ENCODE measurements at regions not wholly inside any gene's neighbourhood (a gene's known extent, or its start where the extent isn't known, plus 50 kb on each side); places are given as distances from the start of the nearest gene placed in this dataset.

- DNase-seq: no peak
Measured at GRCh38 chr3:180287703-180288102, 251.0 kb upstream of the PEX5L start.

DNA sequence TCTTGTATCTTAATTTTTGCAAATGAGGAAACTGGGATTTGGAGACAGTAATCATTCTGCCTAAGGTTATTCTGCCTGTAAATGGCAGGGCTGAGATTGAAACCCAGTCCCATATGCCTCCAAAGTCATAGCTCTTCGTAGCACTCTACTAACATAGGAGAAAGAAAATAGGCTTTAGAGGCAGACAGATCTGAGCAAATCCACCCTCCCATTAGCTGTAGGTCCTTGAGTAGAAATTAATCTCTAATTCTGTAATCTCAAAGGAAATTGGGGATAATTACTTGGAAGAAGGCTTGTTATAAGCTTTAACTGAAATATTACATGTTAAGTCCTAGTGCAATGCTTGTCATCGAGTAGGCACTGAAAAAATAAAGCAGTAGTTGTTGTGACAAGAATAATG is 252.1 kb upstream of the PEX5L start:
- DNase-seq: no peak

GRCh38 chr3:180290300-180290699 is 253.6 kb upstream of the PEX5L start:
- peak in 1 of 5 experiments; percentile 75 for DNase-seq

DNA sequence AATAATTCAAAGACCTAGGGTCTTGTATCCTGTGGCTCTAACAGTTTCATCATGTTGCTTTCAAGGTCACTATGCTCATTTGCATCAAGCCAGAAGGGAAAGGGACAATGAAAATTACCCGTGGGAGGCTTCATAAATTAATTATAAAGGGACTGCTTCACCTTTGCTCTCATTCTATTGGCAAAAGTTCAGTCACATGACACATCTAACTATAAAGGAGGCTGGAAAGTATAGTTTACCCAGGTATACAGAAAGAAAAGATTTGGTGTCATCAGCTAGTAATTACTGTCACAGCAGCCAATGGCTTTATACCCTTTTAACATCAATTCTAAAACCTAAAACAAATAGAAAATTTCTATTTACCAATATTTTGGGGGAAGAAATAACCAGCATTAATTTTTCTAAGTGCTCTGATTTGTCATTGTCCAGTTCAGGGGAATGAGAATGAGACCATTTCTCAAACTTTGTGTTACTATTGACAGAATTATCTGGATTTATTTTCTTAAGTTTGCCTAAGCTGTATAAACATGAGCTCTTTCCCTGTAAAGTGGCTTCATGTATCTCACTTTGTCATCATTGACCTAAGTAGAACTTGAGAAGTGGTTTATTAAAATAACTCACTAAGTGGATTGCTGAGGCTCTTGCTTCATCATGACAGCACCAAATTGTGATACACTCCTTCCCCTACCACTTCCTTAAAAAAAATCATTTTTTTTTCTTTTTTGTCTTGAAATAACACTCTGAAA is 257.7 kb upstream of the PEX5L start:
- DNase-seq: peak in 1 of 5 experiments; percentile 30

- DNase-seq: no peak
Measured at GRCh38 chr3:180295811-180296210, 259.1 kb upstream of the PEX5L start.

- no peak for DNase-seq
Measured at GRCh38 chr3:180296971-180297370, 260.2 kb upstream of the PEX5L start.

GRCh38 chr3:180306155-180306554 is 269.4 kb upstream of the PEX5L start:
- DNase-seq: no peak

DNA sequence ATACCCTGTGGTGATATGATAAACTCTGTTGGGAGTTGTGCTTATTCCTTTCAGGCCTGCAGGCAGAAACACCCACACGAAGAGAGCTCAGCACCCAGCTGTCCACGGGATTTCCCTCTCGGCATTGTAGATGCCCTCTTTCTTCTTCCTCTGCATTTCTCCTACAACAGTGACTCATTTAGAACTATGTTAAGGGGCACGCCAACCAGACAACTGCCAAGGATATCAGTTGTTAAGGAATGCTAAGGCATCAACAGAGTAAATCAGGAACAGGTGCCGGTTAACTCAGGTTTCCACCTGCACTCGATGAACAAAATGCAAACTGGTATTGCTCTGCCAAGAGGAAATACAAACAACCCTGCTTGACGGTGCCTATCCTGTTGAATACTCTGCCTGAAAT is 270.0 kb upstream of the PEX5L start:
- no peak for DNase-seq

GRCh38 chr3:180311242-180311641 is 274.5 kb upstream of the PEX5L start:
- no peak for DNase-seq

DNA sequence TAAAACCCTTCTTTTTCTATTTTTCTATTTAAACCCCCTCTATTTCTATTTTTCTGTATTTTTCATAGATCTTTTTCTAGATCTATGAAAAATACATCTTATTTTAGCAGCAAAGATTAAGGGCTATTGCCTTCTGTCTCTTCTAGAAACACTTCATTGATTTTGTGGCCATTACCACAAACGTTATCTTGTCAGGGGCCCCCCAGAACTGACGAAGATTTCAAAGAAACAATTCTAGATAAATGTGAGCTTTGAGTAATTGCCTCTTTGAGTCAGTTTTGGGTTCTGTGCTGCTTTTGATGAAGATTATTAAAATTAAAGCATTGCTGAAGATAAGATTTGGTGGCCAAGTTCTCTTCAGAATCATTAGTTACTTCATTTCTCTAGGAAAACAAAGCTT is 279.6 kb upstream of the PEX5L start:
- peak in 1 of 5 experiments; percentile 82 for DNase-seq

- no peak for DNase-seq
Measured at GRCh38 chr3:180319461-180319860, 282.5 kb upstream of the TTC14 start.

- DNase-seq: peak in 1 of 5 experiments; percentile 56
Measured at GRCh38 chr3:180320631-180321030, 281.3 kb upstream of the TTC14 start.

DNA sequence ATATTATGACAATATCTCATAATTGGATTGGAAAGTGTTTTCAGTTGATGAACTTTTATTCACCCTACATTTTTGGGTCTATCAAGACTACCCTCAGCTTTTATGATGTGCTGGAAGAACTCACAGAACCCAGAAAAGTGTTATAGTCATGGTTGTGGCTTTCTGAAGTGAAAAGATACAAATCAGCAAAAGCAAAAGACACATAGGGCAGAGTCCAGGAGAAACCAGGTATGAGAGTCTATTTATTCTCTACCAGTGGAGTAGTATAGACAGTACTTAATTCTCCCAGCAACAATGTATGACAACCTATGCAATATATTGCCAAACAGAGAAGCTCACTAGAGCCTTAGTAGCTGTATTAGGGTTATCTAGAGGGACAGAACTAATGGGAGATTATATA is 280.4 kb upstream of the TTC14 start:
- DNase-seq: peak in 1 of 5 experiments; percentile 52

- no peak for DNase-seq
Measured at GRCh38 chr3:180322829-180323228, 279.1 kb upstream of the TTC14 start.

- no peak for DNase-seq
Measured at GRCh38 chr3:180324791-180325190, 277.2 kb upstream of the TTC14 start.

DNA sequence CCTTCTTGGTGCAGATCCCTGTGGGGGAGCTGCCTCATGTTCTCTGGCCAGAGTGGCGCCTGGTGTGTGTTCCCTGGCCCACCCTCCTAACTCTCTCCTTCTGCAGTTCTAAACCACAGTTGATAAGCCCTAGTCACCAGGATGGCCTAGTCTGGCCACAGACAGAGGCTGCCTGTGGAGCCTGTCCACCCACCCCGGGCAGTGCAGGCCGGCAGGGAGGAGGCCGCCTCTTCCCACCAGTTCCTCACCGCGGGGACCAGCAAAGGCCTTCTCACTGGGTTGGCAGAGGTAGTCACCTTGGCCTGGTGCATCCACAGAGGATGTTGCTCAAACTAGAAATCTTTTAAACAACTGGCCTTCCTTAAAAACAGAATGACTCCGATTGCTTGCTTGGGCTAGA is 276.4 kb upstream of the TTC14 start:
- DNase-seq: no peak

DNA sequence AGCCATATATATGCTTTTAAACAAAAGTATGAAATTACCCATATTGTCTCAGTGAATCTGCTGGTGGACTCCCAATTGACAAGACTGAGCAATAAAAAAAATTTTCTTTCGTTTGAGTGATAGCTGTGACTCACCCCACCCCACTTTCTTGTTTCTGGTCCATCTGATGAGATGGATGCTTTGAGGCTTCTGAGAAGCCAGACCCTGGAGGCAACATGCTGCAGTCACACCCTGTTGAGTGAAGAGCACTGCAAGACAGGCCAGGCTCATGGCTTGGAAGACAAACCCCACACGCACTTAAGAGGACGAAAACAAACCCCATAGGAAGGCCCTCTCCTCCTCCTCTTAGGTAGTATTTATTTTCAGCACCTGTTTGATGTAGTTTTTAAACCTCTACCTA is 276.0 kb upstream of the TTC14 start:
- DNase-seq: peak in 1 of 5 experiments; percentile 74

DNA sequence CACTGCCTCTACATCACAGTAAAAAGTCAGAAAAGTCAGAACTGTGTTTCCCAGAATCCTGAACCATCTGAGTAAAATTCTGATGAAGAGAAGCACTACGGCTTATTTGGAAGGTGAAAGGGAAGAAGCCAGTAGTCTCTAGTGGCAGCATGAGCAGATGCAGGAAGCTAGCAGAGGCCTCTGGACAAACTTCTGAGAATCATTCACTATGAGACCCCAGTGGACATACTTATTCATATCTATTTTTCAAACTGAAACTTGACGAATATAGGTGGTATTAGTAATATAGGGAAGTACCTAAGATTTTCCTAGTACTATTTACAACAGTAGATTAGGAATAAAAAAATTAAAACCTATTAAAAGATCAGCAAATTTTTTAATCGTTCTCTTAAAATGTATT is 272.8 kb upstream of the TTC14 start:
- DNase-seq: peak in 1 of 5 experiments; percentile 50

DNA sequence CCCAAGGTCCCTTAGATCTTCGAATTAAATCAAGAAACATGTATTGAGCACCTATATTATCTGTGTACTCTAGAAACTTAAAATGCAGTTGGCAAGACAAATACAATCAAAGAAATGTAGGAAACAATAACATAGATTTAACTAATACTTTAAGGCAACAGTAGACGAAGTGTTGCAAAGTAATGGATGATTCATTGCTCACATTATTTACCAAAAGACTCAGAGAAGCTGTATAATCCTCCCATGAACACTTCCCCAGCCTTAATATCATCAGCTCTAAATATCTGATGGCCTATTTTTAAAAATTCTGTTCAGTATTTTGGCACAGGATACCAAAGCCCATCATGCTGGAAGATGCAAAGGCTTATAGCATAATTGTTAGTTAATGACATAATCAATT is 272.1 kb upstream of the TTC14 start:
- DNase-seq: no peak

- no peak for DNase-seq
Measured at GRCh38 chr3:180330440-180330839, 271.5 kb upstream of the TTC14 start.

DNA sequence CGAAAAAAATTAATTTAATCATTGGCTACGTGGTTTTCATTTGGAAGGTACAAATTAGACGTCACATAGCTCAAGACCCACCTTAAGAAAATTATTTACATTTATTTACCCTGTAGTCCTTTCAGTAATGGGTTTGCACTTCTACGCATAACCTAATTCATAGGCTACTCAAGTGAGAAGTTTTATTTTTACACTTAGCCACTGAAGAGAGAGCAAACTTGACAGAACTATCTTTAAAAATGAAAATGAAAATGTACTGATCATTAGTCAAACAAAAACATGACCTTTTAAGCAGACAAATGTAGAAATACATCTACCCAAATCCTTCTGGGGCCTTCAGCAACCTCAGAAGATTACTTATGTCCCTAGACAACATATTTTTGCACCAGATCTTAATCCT is 269.4 kb upstream of the TTC14 start:
- no peak for DNase-seq

GRCh38 chr3:180335050-180335449 is 266.9 kb upstream of the TTC14 start:
- no peak for DNase-seq

DNA sequence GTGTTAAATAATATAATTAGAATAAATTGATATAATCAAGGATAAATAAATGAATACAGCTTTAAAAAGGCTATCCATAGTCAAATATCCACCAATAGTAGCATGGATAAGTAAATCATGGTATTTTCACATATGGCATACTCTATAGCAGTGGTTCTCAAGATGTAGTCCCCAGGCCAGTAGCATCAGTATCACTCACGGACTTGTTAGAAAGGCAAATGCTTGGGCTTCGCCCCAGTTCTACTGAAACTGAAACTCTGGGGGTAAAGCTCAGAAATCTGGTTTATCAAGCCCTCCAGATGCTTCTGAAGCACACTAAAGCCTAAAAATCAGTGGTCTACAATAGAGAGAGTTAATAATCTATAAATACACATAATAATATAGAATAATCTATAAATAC is 261.6 kb upstream of the TTC14 start:
- DNase-seq: no peak

- DNase-seq: no peak
Measured at GRCh38 chr3:180341516-180341915, 260.4 kb upstream of the TTC14 start.

GRCh38 chr3:180351601-180352000 is 250.4 kb upstream of the TTC14 start:
- DNase-seq: no peak

All from T-helper 2 cell (primary cell).